SU-DHL-6 (cell line): ENCODE measurements at regions not wholly inside any gene's neighbourhood (a gene's known extent, or its start where the extent isn't known, plus 50 kb on each side); places are given as distances from the start of the nearest gene placed in this dataset.

Experiments used
- H2AFZ ChIP-seq: fragments of 200-600 bp; sonication (generic); 2 replicates; pipeline ENCODE4 v1.6.1; 2014; ENCODE audit warnings: low read depth, mild to moderate bottlenecking, moderate library complexity, mixed read lengths, antibody characterized with exemption, low read length; ENCODE audit not compliant: severe bottlenecking
- H3F3A ChIP-seq: fragments of 200-600 bp; shearing (Covaris generic); 2 replicates; pipeline ENCODE4 v1.6.0; 2016; ENCODE audit warnings: antibody characterized with exemption, mild to moderate bottlenecking; ENCODE audit not compliant: insufficient read depth
- H3K27ac ChIP-seq: fragments of 200-600 bp; sonication (generic); 2 replicates; pipeline ENCODE4 v1.5.1; 2016; ENCODE audit warnings: low read depth, mild to moderate bottlenecking, low read length, moderate library complexity, mixed read lengths
- H3K27me3 ChIP-seq: fragments of 200-600 bp; sonication (generic), shearing (Covaris generic); 2 replicates; pipeline ENCODE4 v1.6.0; 2014; ENCODE audit warnings: mild to moderate bottlenecking, low read length
- H3K36me3 ChIP-seq: fragments of 200-600 bp; sonication (generic); 2 replicates; pipeline ENCODE4 v1.6.1; 2014; ENCODE audit warnings: mild to moderate bottlenecking, low read length, mixed read lengths
- H3K4me2 ChIP-seq: fragments of 300-600, 200-600 bp; shearing (Covaris generic), sonication (generic); 2 replicates; pipeline ENCODE4 v1.6.0; 2014; ENCODE audit warnings: low read length, low read depth, mild to moderate bottlenecking; ENCODE audit not compliant: poor library complexity, severe bottlenecking
- H3K4me3 ChIP-seq: fragments of 200-600 bp; sonication (generic); 2 replicates; pipeline ENCODE4 v1.5.1; 2014; ENCODE audit warnings: antibody characterized with exemption, low read length, mild to moderate bottlenecking, mixed read lengths; ENCODE audit not compliant: insufficient read depth, poor library complexity, severe bottlenecking
- H3K79me2 ChIP-seq: fragments of 200-600 bp; sonication (generic); 2 replicates; pipeline ENCODE4 v1.6.1; 2014; ENCODE audit warnings: mild to moderate bottlenecking, low read length, moderate library complexity; ENCODE audit not compliant: insufficient read depth
- H3K9ac ChIP-seq: fragments of 200-600 bp; sonication (generic); 2 replicates; pipeline ENCODE4 v1.7.0; 2014; ENCODE audit warnings: mild to moderate bottlenecking, low read length
- H3K9me2 ChIP-seq: fragments of 200-600 bp; sonication (generic); replicated peaks from 2 replicates; pipeline ENCODE4 v1.6.1; 2014; ENCODE audit warnings: low read length; ENCODE audit not compliant: insufficient read depth
- H3K9me3 ChIP-seq: fragments of 200-600 bp; sonication (generic); 2 replicates; pipeline ENCODE4 v1.6.1; 2014; ENCODE audit warnings: low read length, mixed read lengths; ENCODE audit not compliant: insufficient read depth
- H4K20me1 ChIP-seq: fragments of 200-600 bp; sonication (generic); 2 replicates; pipeline ENCODE4 v1.6.1; 2014; ENCODE audit warnings: low read depth, mild to moderate bottlenecking, antibody characterized with exemption, low read length, moderate library complexity, mixed read lengths
- CTCF ChIP-seq: fragments of 200-600 bp; sonication (generic); IDR thresholded peaks from one replicate; pipeline ENCODE4 v1.5.1; 2017; ENCODE audit warnings: antibody characterized with exemption, mild to moderate bottlenecking, low read length, moderate library complexity; ENCODE audit not compliant: insufficient read depth, poor library complexity, severe bottlenecking
- EZH2phosphoT487 ChIP-seq: fragments of 200-600 bp; sonication (generic), shearing (Covaris generic); conservative IDR thresholded peaks from 2 replicates; pipeline ENCODE4 v1.6.1; 2018; ENCODE audit warnings: mild to moderate bottlenecking, antibody characterized with exemption, low read length, moderate library complexity, mixed read lengths

- H3K9me3 ChIP-seq: no peaks in the 10 kb centered on the region
- no peaks in the 10 kb centered on the region for H4K20me1 ChIP-seq
- H3K79me2 ChIP-seq: no peaks in the 10 kb centered on the region
- H3K27ac ChIP-seq: no peak overlapping the region
- H3K27me3 ChIP-seq: no peaks in the 10 kb centered on the region
- H3K36me3 ChIP-seq: no peaks in the 10 kb centered on the region
- no peak overlapping the region for H2AFZ ChIP-seq
- H3K4me3 ChIP-seq: no peak overlapping the region
- TF ChIP-seq CTCF (no peak), EZH2phosphoT487 (no peak)
- no peak overlapping the region for H3K9ac ChIP-seq
- H3F3A ChIP-seq: no peaks in the 10 kb centered on the region
- no peak overlapping the region for H3K4me2 ChIP-seq
- H3K9me2 ChIP-seq: no peaks in the 10 kb centered on the region
Observed at GRCh38 chr2:176463546-176463945, 194.3 kb downstream of the MTX2 start.

GRCh38 chr2:176464886-176465564 lies 195.8 kb downstream of the MTX2 start:
- Histone ChIP-seq H3K79me2 (no peaks in the 10 kb centered on the region), H3K9me2 (no peaks in the 10 kb centered on the region), H2AFZ (peak overlapping the region; percentile 12), H3K9ac (no peak overlapping the region), H3K27me3 (no peaks in the 10 kb centered on the region), H3K4me3 (no peak overlapping the region), H3K9me3 (no peaks in the 10 kb centered on the region), H3F3A (no peaks in the 10 kb centered on the region), H3K36me3 (no peaks in the 10 kb centered on the region), H3K4me2 (peak overlapping the region; percentile 24), H3K27ac (no peak overlapping the region), H4K20me1 (no peaks in the 10 kb centered on the region)
- TF ChIP-seq CTCF (no peak), EZH2phosphoT487 (no peak)

- Histone ChIP-seq H3K27me3 (no peaks in the 10 kb centered on the region), H4K20me1 (no peaks in the 10 kb centered on the region), H3K4me2 (no peak overlapping the region), H3F3A (no peaks in the 10 kb centered on the region), H3K36me3 (no peaks in the 10 kb centered on the region), H3K27ac (no peak overlapping the region), H3K4me3 (no peak overlapping the region), H3K9ac (no peak overlapping the region), H2AFZ (no peak overlapping the region), H3K9me3 (no peaks in the 10 kb centered on the region), H3K79me2 (no peaks in the 10 kb centered on the region), H3K9me2 (no peaks in the 10 kb centered on the region)
- TF ChIP-seq CTCF (no peak), EZH2phosphoT487 (no peak)
Observed at GRCh38 chr2:176466918-176467452, 197.7 kb downstream of the MTX2 start.
